ENCODE measurements at regions not wholly inside any gene's neighbourhood (a gene's known extent, or its start where the extent isn't known, plus 50 kb on each side); places are given as distances from the start of the nearest gene placed in this dataset.

DNA sequence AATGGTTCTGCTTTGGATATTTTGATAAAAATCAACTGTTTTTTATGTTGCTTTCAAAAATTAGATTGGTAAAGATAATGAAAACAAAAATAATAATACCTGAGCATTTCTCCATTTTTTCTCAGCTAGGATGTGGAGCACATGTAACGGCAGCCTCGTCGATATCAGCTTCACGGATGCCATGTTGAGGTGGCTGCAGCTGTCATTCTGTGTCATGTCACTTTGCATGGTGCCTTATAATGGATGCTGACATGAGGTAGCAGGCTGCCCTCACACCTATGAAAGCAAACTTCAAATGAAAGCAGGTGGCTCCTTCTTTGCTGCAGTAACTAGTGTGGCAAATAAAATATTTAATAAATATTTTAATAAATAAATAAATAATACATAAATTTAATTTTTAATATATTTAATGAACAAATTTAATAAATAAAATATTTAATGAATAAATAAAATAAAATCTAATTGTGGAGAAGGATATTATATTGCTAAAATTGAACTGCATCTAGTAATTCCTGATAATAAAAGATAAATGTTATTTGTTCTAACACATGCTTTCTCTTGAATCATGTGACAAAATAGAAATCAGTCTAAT lies 955.7 kb upstream of the SLC10A2 start:
- TF ChIP-seq EGR1 (IDR thresholded peaks at IDR 0.05) (no peak), YY1 (IDR thresholded peaks at IDR 0.05; ENCODE audit: low read depth) (no peak), TCF12 (IDR thresholded peaks at IDR 0.05; ENCODE audit: low read depth) (no peak), TAF1 (IDR thresholded peaks at IDR 0.05; ENCODE audit: low read depth) (no peak), CEBPB (IDR thresholded peaks at IDR 0.05) (no peak), FOXM1 (IDR thresholded peaks at IDR 0.05; ENCODE audit: borderline replicate concordance, low read depth) (no peak), ZBTB7A (IDR thresholded peaks at IDR 0.05; ENCODE audit: low read depth) (no peak), EP300 (IDR thresholded peaks at IDR 0.05; ENCODE audit: borderline replicate concordance) (no peak)
- TF ChIP-seq, protein P1, sequence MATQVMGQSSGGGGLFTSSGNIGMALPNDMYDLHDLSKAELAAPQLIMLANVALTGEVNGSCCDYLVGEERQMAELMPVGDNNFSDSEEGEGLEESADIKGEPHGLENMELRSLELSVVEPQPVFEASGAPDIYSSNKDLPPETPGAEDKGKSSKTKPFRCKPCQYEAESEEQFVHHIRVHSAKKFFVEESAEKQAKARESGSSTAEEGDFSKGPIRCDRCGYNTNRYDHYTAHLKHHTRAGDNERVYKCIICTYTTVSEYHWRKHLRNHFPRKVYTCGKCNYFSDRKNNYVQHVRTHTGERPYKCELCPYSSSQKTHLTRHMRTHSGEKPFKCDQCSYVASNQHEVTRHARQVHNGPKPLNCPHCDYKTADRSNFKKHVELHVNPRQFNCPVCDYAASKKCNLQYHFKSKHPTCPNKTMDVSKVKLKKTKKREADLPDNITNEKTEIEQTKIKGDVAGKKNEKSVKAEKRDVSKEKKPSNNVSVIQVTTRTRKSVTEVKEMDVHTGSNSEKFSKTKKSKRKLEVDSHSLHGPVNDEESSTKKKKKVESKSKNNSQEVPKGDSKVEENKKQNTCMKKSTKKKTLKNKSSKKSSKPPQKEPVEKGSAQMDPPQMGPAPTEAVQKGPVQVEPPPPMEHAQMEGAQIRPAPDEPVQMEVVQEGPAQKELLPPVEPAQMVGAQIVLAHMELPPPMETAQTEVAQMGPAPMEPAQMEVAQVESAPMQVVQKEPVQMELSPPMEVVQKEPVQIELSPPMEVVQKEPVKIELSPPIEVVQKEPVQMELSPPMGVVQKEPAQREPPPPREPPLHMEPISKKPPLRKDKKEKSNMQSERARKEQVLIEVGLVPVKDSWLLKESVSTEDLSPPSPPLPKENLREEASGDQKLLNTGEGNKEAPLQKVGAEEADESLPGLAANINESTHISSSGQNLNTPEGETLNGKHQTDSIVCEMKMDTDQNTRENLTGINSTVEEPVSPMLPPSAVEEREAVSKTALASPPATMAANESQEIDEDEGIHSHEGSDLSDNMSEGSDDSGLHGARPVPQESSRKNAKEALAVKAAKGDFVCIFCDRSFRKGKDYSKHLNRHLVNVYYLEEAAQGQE (IDR thresholded peaks at IDR 0.05; ENCODE audit: low read depth): no peak
- TF ChIP-seq, protein P2, sequence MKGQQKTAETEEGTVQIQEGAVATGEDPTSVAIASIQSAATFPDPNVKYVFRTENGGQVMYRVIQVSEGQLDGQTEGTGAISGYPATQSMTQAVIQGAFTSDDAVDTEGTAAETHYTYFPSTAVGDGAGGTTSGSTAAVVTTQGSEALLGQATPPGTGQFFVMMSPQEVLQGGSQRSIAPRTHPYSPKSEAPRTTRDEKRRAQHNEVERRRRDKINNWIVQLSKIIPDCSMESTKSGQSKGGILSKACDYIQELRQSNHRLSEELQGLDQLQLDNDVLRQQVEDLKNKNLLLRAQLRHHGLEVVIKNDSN (IDR thresholded peaks at IDR 0.05): no peak

DNA sequence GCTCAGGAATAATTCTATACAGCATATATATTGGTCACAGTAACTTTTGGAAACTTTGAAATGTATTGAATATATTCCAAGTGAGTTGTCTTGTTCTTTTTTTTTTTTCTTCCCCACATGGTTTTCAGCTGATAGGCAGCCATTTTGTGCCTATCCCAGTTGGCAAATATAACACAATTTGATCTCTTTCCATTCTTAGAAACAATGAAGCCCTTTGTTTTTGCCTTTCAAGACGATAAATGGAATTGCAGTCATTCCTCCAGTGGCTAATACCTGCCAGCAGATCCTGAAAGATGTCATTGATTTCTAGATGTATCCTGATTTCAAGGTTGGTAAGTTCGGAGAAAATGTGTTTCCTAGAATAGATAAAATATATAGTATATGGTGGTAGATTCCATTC lies 951.1 kb upstream of the SLC10A2 start:
- TF ChIP-seq RAD21 (IDR thresholded peaks at IDR 0.05; ENCODE audit: low read depth): no peak
- TF ChIP-seq, protein P3, sequence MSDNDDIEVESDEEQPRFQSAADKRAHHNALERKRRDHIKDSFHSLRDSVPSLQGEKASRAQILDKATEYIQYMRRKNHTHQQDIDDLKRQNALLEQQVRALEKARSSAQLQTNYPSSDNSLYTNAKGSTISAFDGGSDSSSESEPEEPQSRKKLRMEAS (IDR thresholded peaks at IDR 0.05): no peak
- TF ChIP-seq CREB1 (IDR thresholded peaks at IDR 0.05; ENCODE audit: low read depth): no peak
- no peak for TF ChIP-seq TCF12 (IDR thresholded peaks at IDR 0.05; ENCODE audit: low read depth)
- no peak for TF ChIP-seq TEAD4 (IDR thresholded peaks at IDR 0.05)
- TF ChIP-seq, protein P1 (IDR thresholded peaks at IDR 0.05; ENCODE audit: low read depth): no peak
- TF ChIP-seq NFIC (IDR thresholded peaks at IDR 0.05): no peak
- no peak for TF ChIP-seq EGR1 (IDR thresholded peaks at IDR 0.05)
- TF ChIP-seq EP300 (IDR thresholded peaks at IDR 0.05; ENCODE audit: borderline replicate concordance): no peak
- TF ChIP-seq CEBPB (IDR thresholded peaks at IDR 0.05): no peak
- TF ChIP-seq FOXM1 (IDR thresholded peaks at IDR 0.05; ENCODE audit: borderline replicate concordance, low read depth): no peak
- TF ChIP-seq TAF1 (IDR thresholded peaks at IDR 0.05; ENCODE audit: low read depth): no peak
- no peak for TF ChIP-seq ZBTB7A (IDR thresholded peaks at IDR 0.05; ENCODE audit: low read depth)

DNA sequence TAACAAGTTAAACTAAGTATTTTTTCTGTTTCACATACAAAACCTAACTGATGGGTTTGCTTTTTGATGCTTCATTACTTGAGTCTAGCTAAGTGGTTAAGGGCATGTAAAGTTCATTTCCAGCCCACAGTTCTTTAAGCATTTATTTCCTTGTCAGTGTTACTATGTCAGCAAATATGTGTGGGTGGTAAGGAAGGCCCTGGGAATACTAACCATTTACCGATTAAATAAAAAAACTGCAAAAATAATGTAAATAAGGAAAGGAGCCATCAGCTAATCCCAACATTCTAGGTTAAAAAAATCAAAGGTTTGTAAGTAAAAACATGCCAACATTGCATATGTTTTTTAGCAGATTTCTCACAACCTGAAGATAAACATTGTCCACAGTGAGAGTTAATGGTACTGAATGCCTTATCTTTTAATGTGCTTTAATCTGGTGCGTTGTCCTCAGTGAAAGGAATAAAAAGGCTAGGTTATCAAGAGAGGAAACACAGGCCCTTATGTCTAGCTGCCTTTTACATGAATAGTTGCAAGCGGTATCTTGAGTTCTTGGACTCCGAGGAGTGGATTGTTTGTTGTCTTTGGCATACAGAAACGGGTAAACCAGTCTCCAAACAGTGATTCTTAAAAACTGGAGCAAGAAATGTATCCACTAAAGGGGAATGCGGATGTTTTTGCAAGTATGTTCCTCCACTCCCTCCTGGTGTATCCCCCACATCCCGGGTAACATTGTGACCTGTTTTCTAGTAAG lies 949.6 kb upstream of the SLC10A2 start:
- TF ChIP-seq YY1 (IDR thresholded peaks at IDR 0.05; ENCODE audit: low read depth) (no peak), CEBPB (IDR thresholded peaks at IDR 0.05) (no peak), EP300 (IDR thresholded peaks at IDR 0.05; ENCODE audit: borderline replicate concordance) (no peak), FOXM1 (IDR thresholded peaks at IDR 0.05; ENCODE audit: borderline replicate concordance, low read depth) (no peak), TEAD4 (IDR thresholded peaks at IDR 0.05) (no peak), NFIC (IDR thresholded peaks at IDR 0.05) (no peak), TCF12 (IDR thresholded peaks at IDR 0.05; ENCODE audit: low read depth) (no peak), TAF1 (IDR thresholded peaks at IDR 0.05; ENCODE audit: low read depth) (no peak), ZBTB7A (IDR thresholded peaks at IDR 0.05; ENCODE audit: low read depth) (no peak), RAD21 (IDR thresholded peaks at IDR 0.05; ENCODE audit: low read depth) (no peak), CREB1 (IDR thresholded peaks at IDR 0.05; ENCODE audit: low read depth) (no peak), EGR1 (IDR thresholded peaks at IDR 0.05) (no peak)
- TF ChIP-seq, protein P2 (IDR thresholded peaks at IDR 0.05): no peak
- TF ChIP-seq, protein P1 (IDR thresholded peaks at IDR 0.05; ENCODE audit: low read depth): no peak
- TF ChIP-seq, protein P3 (IDR thresholded peaks at IDR 0.05): no peak
